Peyer's patch (tissue), 4 donors: ENCODE measurements at regions not wholly inside any gene's neighbourhood (a gene's known extent, or its start where the extent isn't known, plus 50 kb on each side); places are given as distances from the start of the nearest gene placed in this dataset.
"Not testable (repeated sequence)": the region's sequence is repeated elsewhere in the genome, so short reads cannot be mapped to it uniquely, and the experiment has no call there.

Experiments used
- DNase-seq, 3 donors: peaks; one replicate each; pipeline ENCODE4 v3.0.0-alpha.2; 2017 to 2019
- H3K27ac ChIP-seq, 4 donors: fragments of 200-600 bp; sonication (generic); one replicate each; pipeline ENCODE4 v1.5.1; 2016 to 2019
- H3K27me3 ChIP-seq, 2 donors: fragments of 200-600 bp; sonication (generic); one replicate each; pipeline ENCODE4 v1.5.1; 2019
- H3K36me3 ChIP-seq, 3 donors: fragments of 200-600 bp; sonication (generic); one replicate each; pipeline ENCODE4 v1.5.1; 2016 to 2019
- H3K4me1 ChIP-seq, 4 donors: fragments of 200-600 bp; sonication (generic); one replicate each; pipeline ENCODE4 v1.5.1; 2016 to 2019
- H3K4me3 ChIP-seq, 4 donors: fragments of 200-600 bp; sonication (generic); 1 replicate in 3 of 4; 2 replicates in 1 of 4; pipeline ENCODE4 v1.5.1; 2016 to 2019; ENCODE audit warnings: mild to moderate bottlenecking in 1 of 4
- H3K9me3 ChIP-seq, 4 donors: fragments of 200-600 bp; sonication (generic); one replicate each; pipeline ENCODE4 v1.5.1; 2016 to 2019; ENCODE audit warnings: mild to moderate bottlenecking in 1 of 4
- CTCF ChIP-seq, 6 experiments: fragments of 450-650 bp in 4 of 6; fragments of 200-600 bp in 2 of 6; sonication (generic) in 1 of 6; IDR thresholded peaks; one replicate each; pipeline ENCODE4 v1.5.1; 2017 to 2019; ENCODE audit warnings: antibody characterized with exemption in 6 of 6, mild to moderate bottlenecking in 3 of 6, moderate library complexity in 1 of 6
- POLR2A ChIP-seq, 2 donors: fragments of 450-650 bp; IDR thresholded peaks; one replicate each; pipeline ENCODE4 v1.5.1; 2017; ENCODE audit warnings: antibody characterized with exemption in 2 of 2, mild to moderate bottlenecking in 2 of 2, moderate library complexity in 2 of 2

- peak in 2 of 3 donors; percentile 80 to 85 for DNase-seq
- Histone ChIP-seq H3K27me3 (no peaks in the 10 kb centered on the region), H3K36me3 (no peaks in the 10 kb centered on the region), H3K27ac (peak overlapping the region in 3 of 4 donors; percentile 72 to 96 (median 93)), H3K4me3 (peak overlapping the region in 2 of 4 donors; percentile 35 to 44), H3K9me3 (no peaks in the 10 kb centered on the region), H3K4me1 (peaks cover 0 to 11% (median 0%) of the 10 kb centered on the region in 4 donors)
- TF ChIP-seq POLR2A (IDR thresholded peaks at IDR 0.05) (peak; percentile 80 to 90), CTCF (IDR thresholded peaks at IDR 0.05) (peak in 3 of 6 experiments; percentile 5 to 19 (median 11))
Observed at GRCh38 chr6:14549304-14549770, 431.8 kb downstream of the CD83 start.

- no peak for DNase-seq
- Histone ChIP-seq H3K4me3 (peak overlapping the region in 2 of 4 donors; percentile 35 to 44), H3K4me1 (peaks cover 0 to 11% (median 0%) of the 10 kb centered on the region in 4 donors), H3K9me3 (no peaks in the 10 kb centered on the region), H3K27ac (peak overlapping the region in 3 of 4 donors; percentile 72 to 96 (median 93)), H3K36me3 (no peaks in the 10 kb centered on the region), H3K27me3 (no peaks in the 10 kb centered on the region)
- no peak for TF ChIP-seq POLR2A (IDR thresholded peaks at IDR 0.05)
- no peak for TF ChIP-seq CTCF (IDR thresholded peaks at IDR 0.05)
Observed at GRCh38 chr6:14549871-14550270, 432.3 kb downstream of the CD83 start.

- no peaks in the 10 kb centered on the region for H3K27me3 ChIP-seq
- no peak for TF ChIP-seq POLR2A (IDR thresholded peaks at IDR 0.05)
- no peak for TF ChIP-seq CTCF (IDR thresholded peaks at IDR 0.05)
- DNase-seq: peak in 1 of 3 donors; percentile 58
- H3K36me3 ChIP-seq: no peaks in the 10 kb centered on the region
- peaks cover 0 to 17% (median 0%) of the 10 kb centered on the region in 4 donors for H3K4me1 ChIP-seq
- no peaks in the 10 kb centered on the region for H3K9me3 ChIP-seq
- peak overlapping the region in 2 of 4 donors; percentile 35 to 44 for H3K4me3 ChIP-seq
- peak overlapping the region in 3 of 4 donors; percentile 72 to 96 (median 93) for H3K27ac ChIP-seq
Observed at GRCh38 chr6:14550410-14550809, 432.8 kb downstream of the CD83 start.

- peaks cover 0 to 19% (median 0%) of the 10 kb centered on the region in 4 donors for H3K4me1 ChIP-seq
- no peaks in the 10 kb centered on the region for H3K27me3 ChIP-seq
- no peaks in the 10 kb centered on the region for H3K36me3 ChIP-seq
- H3K4me3 ChIP-seq: peak overlapping the region in 1 of 4 donors; percentile 35
- H3K27ac ChIP-seq: peak overlapping the region in 3 of 4 donors; percentile 72 to 93 (median 91)
- no peaks in the 10 kb centered on the region for H3K9me3 ChIP-seq
- TF ChIP-seq CTCF (IDR thresholded peaks at IDR 0.05): no peak
- TF ChIP-seq POLR2A (IDR thresholded peaks at IDR 0.05): peak in 1 of 2 donors; percentile 44
- peak in 1 of 3 donors; percentile 61 for DNase-seq
Observed at GRCh38 chr6:14550822-14551221, 433.2 kb downstream of the CD83 start.

- not testable (repeated sequence) for H3K27me3 ChIP-seq, H3K36me3 ChIP-seq, DNase-seq, H3K9me3 ChIP-seq, H3K4me3 ChIP-seq
- H3K27ac ChIP-seq: peak overlapping the region in 3 of 4 donors; percentile 72 to 93 (median 91)
- peaks cover 0 to 25% (median 0%) of the 10 kb centered on the region in 4 donors for H3K4me1 ChIP-seq
Observed at GRCh38 chr6:14551601-14552000, 434.0 kb downstream of the CD83 start.

GRCh38 chr6:14552891-14553290 is 435.3 kb downstream of the CD83 start:
- H3K9me3 ChIP-seq: no peaks in the 10 kb centered on the region
- no peaks in the 10 kb centered on the region for H3K27me3 ChIP-seq
- no peak overlapping the region for H3K27ac ChIP-seq
- peaks cover 0 to 30% (median 0%) of the 10 kb centered on the region in 4 donors for H3K4me1 ChIP-seq
- H3K4me3 ChIP-seq: no peak overlapping the region
- no peak for DNase-seq
- TF ChIP-seq CTCF (IDR thresholded peaks at IDR 0.05) (no peak), POLR2A (IDR thresholded peaks at IDR 0.05) (no peak)
- no peaks in the 10 kb centered on the region for H3K36me3 ChIP-seq
